Stimulated activated CD8-positive, alpha-beta memory T cell treated with anti-CD3 and anti-CD28 coated beads, Interleukin-4, amount 100 ng/mL, for 4 hours (primary cell): ENCODE measurements at regions not wholly inside any gene's neighbourhood (a gene's known extent, or its start where the extent isn't known, plus 50 kb on each side); places are given as distances from the start of the nearest gene placed in this dataset.
"Not testable (repeated sequence)": the region's sequence is repeated elsewhere in the genome, so short reads cannot be mapped to it uniquely, and the experiment has no call there.

Source experiments
- DNase-seq, 2 donors: peaks; one replicate each; pipeline ENCODE4 v3.0.0-alpha.2; 2020; ENCODE audit warnings: low read depth in 2 of 2, low spot score in 1 of 2

DNA sequence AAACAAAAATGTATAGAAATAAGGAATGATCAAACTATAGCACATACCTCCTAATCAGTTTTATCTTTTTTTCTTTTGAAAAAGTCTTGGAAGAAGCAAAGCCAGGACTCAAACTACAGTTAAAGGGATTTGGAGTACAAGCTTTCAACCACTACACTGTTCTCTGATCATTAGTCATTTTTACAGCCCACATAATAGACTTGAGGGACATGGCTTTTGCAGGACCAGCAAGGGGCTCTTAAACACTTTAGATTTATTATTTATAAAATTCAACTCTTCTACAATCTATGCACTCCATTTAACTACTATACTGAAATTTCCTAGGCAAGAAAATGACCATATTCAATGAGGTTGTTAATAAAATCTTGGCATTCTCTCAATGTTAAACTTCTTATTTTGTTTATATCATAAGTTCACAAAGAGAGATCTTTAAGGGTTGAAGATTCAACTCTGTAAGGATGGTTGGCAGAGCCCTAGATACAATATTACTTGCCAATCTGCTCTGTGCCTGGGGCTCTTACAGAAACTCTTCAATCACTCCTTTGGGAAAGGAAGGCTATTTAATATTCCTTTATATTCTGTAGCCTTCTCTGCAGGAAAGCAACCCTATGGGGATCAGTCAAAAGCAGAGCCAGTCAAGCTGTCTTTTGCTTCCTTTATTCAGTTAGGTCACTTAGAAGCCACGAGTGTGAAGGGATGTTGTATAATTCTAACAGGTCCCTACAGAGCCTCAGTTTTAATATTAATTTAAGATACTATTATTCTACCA is 557.7 kb upstream of the SGO1 start:
- DNase-seq: no peak

GRCh38 chr3:20742903-20743552 is 557.0 kb upstream of the SGO1 start:
- no peak for DNase-seq

- no peak for DNase-seq
Observed at GRCh38 chr3:20741381-20741780, 555.4 kb upstream of the SGO1 start.

DNA sequence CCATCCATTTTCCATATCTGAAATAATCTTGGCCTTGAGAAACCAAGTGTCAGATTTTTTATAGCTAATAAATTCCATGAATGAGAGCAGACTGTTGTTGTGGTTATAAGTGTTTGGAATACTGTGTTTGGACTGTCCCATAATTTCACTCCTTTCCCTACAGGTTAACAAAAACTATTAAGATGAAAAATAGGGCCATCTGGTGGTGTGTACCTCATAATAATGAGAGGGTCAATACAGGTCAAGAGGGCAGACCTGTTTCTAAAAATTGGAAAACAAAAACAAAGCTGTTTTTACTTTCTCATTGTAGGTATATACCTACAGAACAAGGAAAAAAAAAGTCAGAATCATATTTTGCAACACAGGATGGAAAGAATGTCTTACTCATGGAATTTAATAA is 553.8 kb upstream of the SGO1 start:
- no peak for DNase-seq

DNA sequence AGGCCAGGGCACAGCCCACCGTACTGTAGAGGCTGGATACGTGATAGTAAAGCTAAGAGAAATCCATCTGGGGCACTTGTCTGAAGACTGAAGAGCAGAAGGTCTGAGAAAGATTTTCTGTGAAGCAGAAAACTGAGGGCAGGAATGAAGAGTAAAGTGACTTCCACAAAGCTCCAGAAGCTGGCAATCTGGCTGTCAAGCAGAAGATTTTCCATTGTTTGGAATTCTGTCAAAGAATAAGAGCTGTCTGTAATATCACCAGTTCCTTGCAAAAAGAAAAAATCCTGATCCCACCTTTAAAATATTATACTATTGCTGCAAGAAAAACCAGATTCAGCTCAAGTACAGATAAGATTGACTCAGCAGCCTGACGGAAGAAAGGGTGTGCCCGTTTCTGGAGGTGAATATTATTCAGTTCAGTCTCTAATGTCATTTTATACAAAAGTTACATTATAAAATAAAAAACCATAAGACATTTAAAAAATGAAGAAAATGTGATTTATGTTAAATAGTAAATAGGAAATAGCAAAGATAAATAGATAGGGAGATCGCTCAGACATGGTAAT is 550.4 kb upstream of the SGO1 start:
- no peak for DNase-seq

DNA sequence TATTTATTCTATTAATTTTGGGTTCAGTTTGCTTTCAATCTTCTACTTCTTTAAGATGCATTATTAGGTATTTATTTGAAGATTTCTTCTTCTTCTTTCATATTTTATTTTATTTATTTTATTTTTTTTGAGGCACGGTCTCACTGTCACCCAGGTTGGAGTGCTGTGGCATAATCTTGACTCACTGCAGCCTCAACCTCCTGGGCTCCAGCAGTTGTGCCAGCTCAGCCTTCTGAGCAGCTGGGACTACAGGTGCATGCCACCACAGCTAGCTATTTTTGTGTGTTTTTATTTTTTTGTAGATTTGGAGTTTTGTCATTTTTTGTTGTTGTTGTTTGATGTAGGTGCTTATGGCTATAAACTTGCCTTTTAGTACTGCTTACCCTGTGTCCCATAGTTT is 543.2 kb upstream of the SGO1 start:
- DNase-seq: no peak

DNA sequence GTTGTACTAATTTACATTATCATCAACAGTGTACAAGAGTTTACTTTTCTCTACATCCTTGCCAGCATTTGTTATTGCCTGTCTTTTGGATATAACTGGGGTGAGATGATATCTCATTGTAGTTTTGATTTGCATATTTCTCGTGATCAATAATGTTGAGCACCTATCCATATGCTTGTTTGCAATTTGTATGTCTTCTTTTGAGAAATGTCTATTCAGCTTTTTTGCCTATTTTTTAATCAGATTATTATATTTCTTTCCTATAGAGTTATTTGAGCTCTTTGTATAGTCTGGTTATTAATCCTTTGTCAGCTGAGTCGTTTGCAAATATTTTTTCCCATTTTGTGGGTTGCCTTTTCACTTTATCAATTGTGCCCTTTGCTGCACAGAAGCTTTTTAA is 540.8 kb upstream of the SGO1 start:
- no peak for DNase-seq

DNA sequence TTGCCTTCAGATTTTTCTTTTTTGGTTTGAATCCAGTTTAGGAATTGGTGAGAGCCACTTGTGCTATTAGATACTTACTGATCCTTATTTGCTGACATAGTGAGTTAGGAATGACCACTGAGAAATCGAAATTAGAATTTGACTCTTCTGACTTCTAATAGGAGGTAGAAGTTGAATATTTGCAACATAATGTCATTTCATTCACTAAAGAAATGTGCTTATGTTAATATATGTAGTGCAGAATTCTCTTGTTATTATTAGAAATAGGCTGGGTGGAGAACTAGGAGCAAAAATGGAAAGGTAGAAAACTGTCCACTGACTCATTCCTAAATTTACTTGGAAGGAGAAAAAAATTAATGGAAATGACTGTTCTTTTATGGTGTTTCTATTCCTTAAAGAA is 538.2 kb upstream of the SGO1 start:
- no peak for DNase-seq

DNA sequence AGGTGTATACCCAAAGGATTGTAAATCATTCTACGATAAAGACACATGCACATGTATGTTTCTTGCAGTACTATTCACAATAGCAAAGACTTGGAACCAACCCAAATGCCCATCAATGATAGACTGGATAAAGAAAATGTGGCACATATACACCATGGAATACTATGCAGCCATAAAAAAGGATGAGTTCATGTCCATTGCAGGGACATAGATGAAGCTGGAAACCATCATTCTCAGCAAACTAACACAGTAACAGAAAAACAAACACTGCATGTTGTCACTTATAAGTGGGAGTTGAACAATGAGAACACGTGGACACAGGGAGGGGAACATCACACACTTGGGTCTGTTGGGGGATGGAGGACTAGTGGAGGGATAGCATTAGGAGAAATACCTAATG is 530.4 kb upstream of the SGO1 start:
- not testable (repeated sequence) for DNase-seq

- DNase-seq: no peak
Observed at GRCh38 chr3:20701641-20702040, 515.6 kb upstream of the SGO1 start.

DNA sequence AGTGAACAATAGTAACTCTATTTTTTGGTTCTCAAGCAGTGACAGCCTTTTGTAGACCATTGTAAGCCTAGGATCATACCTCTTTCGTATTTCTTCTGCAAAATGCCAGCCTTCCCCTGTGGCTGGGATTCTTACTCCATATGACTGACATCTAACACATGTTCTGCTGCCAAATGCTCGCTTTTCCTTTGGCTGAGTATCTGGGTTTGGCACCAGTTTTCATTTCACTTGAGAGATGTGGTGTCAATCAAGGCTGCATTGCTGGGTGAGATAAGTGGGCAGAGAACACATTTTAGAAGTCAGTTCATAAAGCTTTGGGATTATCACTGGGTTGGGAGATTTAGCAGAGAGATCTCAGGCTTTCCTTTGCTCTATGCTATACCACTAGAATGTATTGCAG is 514.7 kb upstream of the SGO1 start:
- no peak for DNase-seq

- DNase-seq: no peak
Observed at GRCh38 chr3:20698896-20699295, 512.9 kb upstream of the SGO1 start.

- no peak for DNase-seq
Observed at GRCh38 chr3:20696388-20697150, 510.6 kb upstream of the SGO1 start.

GRCh38 chr3:20692675-20693074 is 506.7 kb upstream of the SGO1 start:
- DNase-seq: no peak

DNA sequence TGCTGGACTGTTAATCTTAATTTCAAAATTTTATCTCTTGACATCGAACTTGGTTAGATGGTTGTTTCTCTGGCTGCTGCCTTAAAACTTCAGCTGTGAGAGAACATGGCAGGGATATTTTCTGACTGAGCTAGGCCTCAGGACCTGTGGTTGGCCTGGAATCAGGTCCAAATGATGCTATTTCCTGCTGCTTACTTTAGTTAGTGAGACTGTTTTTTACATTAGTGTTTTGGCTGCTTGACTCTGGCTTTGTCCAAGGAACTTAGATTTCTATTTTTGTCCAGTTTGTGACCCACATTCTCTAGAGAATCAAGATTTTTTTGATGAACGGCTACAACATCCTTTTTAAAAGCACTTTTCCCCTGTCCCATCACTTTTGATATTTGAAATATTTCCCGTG is 497.9 kb upstream of the SGO1 start:
- DNase-seq: no peak

GRCh38 chr3:20682573-20682972 is 496.6 kb upstream of the SGO1 start:
- no peak for DNase-seq

GRCh38 chr3:20680990-20681628 is 495.1 kb upstream of the SGO1 start:
- DNase-seq: no peak

DNA sequence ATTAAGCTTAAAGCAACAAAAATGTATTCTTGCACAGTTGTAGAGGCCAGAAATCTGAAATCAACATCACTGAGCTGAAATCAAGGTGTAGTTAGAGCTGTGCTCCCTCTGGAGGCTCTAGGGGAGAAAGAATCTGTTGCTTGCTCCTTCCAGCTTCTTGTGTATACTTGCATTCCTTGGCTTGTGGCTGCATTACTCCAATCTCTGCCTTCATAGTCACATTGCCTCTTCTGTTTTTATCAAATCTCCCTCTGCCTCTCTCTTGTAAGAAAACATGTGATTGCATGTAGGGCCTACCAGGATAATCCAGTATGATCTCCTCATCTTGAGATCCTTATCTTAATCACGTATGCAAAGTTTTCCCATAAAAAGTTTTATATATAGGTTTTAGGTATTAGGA is 487.9 kb upstream of the SGO1 start:
- DNase-seq: no peak

DNA sequence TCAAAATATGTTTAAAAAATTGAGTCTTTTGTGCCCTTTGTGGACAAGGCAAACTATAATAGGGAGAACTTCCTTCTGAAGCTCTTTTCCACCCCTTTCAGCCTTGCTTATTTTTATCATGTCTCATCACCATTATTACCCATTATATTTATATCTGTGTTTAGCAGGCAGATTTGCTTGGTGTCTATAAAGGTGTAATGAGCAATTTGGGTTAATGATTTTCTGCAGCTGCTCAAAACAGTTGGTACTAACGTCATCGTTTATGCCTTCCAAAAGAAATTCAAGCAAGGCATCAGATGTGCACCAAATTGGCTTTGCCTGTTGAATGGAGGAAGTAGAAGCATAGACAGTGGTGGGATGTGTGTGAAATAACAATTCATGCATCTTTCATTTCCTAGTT is 483.7 kb upstream of the SGO1 start:
- no peak for DNase-seq

DNA sequence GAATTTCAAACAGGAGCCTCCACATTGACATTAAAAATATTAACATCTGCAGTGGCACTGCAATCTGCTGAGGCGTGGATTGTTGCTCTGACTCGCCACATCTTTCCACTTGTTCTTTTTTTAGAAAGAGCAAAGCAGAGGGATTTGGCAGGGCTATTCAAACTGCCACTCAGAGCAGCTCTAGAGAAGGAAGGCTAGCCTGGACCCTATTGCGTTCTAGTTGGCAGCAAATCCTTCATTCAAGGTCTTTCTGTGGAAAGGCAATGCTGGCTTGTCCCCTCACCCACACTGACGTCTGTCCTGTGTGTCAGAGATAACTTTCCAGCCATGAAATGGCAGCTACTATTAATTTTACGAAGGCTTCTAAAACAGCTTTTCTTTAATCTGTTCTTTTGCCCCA is 483.2 kb upstream of the SGO1 start:
- no peak for DNase-seq

DNA sequence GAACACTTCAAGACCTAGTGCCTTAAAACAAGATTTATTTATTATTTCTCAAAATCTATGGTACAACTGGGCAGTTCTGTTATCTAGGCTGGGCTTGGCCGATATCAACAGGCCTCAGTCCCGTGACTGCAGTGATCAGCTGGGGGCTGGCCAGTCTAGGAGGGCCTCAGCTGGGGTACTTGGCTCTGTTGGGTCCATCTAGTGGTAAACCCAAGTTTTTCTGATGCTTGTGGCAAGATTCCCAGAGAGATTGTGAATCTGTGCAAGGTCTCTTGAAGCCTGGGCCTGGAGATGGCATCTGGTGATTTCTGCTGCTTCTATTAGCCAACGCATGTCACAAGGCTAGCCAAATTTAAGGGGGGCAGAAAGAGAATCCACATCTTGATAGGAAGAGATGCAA is 482.4 kb upstream of the SGO1 start:
- no peak for DNase-seq
